Transverse colon (tissue), 4 donors: ENCODE measurements at regions not wholly inside any gene's neighbourhood (a gene's known extent, or its start where the extent isn't known, plus 50 kb on each side); places are given as distances from the start of the nearest gene placed in this dataset.

Source experiments
- DNase-seq: peaks from one replicate; pipeline ENCODE4 v3.0.0-alpha.2; 2019
- H3K27ac ChIP-seq, 4 donors: fragments of 200-600 bp; sonication (generic); 2 replicates each; pipeline ENCODE4 v1.5.1; 2016 to 2018; ENCODE audit warnings: inconsistent platforms in 4 of 4
- H3K27me3 ChIP-seq: fragments of 200-600 bp; sonication (generic); 2 replicates; pipeline ENCODE4 v1.5.1; 2017; ENCODE audit warnings: inconsistent platforms
- H3K36me3 ChIP-seq, 4 donors: fragments of 200-600 bp; sonication (generic); 2 replicates each; pipeline ENCODE4 v1.5.1; 2017 to 2019; ENCODE audit warnings: inconsistent platforms in 4 of 4
- H3K4me1 ChIP-seq, 4 donors: fragments of 200-600 bp; sonication (generic); 2 replicates each; pipeline ENCODE4 v1.5.1; 2017 to 2020; ENCODE audit warnings: inconsistent platforms in 4 of 4
- H3K4me3 ChIP-seq, 4 donors: fragments of 200-600 bp; sonication (generic); 1 replicate in 1 of 4; 2 replicates in 3 of 4; pipeline versions ENCODE4 v1.5.1 to v1.6.1; 2017 to 2019; ENCODE audit warnings: inconsistent platforms in 4 of 4
- H3K9me3 ChIP-seq, 2 donors: fragments of 200-600 bp; sonication (generic); 2 replicates each; pipeline ENCODE4 v1.5.1; 2017 to 2019; ENCODE audit warnings: inconsistent platforms in 2 of 2
- EP300 ChIP-seq: sonication (generic); formaldehyde crosslinking; IDR thresholded peaks from one replicate; pipeline ENCODE4 v1.6.1; 2017; ENCODE audit warnings: antibody characterized with exemption, low read depth
- POLR2A ChIP-seq: fragments of 450-650 bp; IDR thresholded peaks from one replicate; pipeline ENCODE4 v1.6.1; 2016; ENCODE audit warnings: antibody characterized with exemption, mild to moderate bottlenecking, moderate library complexity
- POLR2AphosphoS5 ChIP-seq, 3 donors: sonication (generic); formaldehyde crosslinking; IDR thresholded peaks; one replicate each; pipeline ENCODE4 v1.6.1; 2016; ENCODE audit warnings: antibody characterized with exemption in 3 of 3
- WGBS, 2 donors: methylation state at CpG; one replicate each; pipeline ENCODE4 v1.1.5; 2018; ENCODE audit warnings: low coverage in 1 of 2; 5-methylcytosine and 5-hydroxymethylcytosine counted together
- in situ Hi-C, 4 donors: fragments of 200-750 bp; cut with MboI; loops; one replicate each; pipeline versions ENCODE4 v1.15.0 to v1.15.1; 2017; ENCODE audit warnings: low sequenced_read_pairs in 3 of 4, low pct_ligation_motif_present in 1 of 4, low pct_unique_long_range_greater_than_20kb in 1 of 4
- intact Hi-C: fragments of 100-400 bp; cut with DNase I; formaldehyde crosslinking; loops from one replicate; pipeline ENCODE4 v1.15.1; 2023; ENCODE audit warnings: low total_unique reads
- TF ChIP-seq, protein P1 (sequence below), 5 experiments: fragments of 200-600 bp in 3 of 5; fragments of 450-650 bp in 2 of 5; sonication (generic) in 3 of 5; IDR thresholded peaks; 1 replicate in 2 of 5; 2 replicates in 3 of 5; pipeline ENCODE4 v1.5.1; 2016 to 2017; ENCODE audit warnings: antibody characterized with exemption in 5 of 5, inconsistent platforms in 3 of 5, mild to moderate bottlenecking in 2 of 5, moderate library complexity in 1 of 5

DNA sequence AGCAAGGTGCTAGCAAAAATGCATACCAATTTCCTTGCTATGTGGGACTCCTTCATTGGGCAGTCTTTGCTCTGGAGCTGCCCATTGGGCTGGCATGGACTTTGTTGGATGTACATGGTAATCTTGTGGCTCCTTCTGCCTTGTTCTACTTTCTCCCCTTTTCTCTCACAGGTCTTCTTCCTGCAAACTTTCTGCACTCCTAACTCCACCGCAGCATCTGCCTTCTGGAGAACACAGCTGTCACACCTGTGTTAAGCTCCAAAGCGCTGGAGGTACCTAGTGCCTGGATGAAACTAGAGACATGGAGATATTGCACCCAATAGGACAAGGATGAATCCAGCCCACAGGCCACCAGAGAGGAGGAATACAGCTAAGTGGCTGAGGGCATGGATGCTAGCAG, 60.7 kb upstream of the CCND2 start:
- peaks cover 5% of the 10 kb centered on the region for H3K27me3 ChIP-seq
- in situ Hi-C loops (no loop called here), intact Hi-C loops (no loop called here)
- no peak for DNase-seq
- H3K4me1 ChIP-seq = no peaks in the 10 kb centered on the region
- TF ChIP-seq EP300 (no peak), POLR2A (no peak), POLR2AphosphoS5 (IDR thresholded peaks at IDR 0.05) (no peak)
- TF ChIP-seq, protein P1, sequence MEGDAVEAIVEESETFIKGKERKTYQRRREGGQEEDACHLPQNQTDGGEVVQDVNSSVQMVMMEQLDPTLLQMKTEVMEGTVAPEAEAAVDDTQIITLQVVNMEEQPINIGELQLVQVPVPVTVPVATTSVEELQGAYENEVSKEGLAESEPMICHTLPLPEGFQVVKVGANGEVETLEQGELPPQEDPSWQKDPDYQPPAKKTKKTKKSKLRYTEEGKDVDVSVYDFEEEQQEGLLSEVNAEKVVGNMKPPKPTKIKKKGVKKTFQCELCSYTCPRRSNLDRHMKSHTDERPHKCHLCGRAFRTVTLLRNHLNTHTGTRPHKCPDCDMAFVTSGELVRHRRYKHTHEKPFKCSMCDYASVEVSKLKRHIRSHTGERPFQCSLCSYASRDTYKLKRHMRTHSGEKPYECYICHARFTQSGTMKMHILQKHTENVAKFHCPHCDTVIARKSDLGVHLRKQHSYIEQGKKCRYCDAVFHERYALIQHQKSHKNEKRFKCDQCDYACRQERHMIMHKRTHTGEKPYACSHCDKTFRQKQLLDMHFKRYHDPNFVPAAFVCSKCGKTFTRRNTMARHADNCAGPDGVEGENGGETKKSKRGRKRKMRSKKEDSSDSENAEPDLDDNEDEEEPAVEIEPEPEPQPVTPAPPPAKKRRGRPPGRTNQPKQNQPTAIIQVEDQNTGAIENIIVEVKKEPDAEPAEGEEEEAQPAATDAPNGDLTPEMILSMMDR (IDR thresholded peaks at IDR 0.05) = no peak
- no peaks in the 10 kb centered on the region for H3K9me3 ChIP-seq
- no peak overlapping the region for H3K27ac ChIP-seq
- H3K36me3 ChIP-seq = no peaks in the 10 kb centered on the region
- 92% methylated on average over 2 of the region's 2 CpGs; no CpG with 5 or more reads in 1 of the 2 donors for WGBS, 2 donors
- no peak overlapping the region for H3K4me3 ChIP-seq

DNA sequence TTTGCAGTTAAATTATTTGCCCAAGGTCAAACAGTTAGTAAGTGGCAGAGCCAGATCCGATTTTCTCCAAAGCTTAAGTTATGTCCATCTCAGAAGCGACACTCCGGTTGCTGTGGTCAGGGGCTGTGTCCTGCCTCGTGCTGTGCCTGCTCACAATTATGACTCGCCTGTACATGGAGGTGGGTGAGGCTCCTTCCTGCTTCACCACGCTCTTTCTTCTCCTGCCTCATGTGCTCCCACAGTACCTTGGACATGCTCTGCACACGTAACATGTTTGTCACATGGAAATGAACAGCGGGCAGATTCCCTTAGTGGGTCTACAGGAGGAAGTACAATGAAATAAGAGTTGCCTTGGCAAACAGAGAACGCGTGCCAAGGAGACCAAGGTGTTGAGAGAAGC, 62.2 kb upstream of the CCND2 start:
- peaks cover 5% of the 10 kb centered on the region for H3K27me3 ChIP-seq
- intact Hi-C loops = no loop called here
- no peak for DNase-seq
- TF ChIP-seq POLR2A (no peak), EP300 (no peak), POLR2AphosphoS5 (IDR thresholded peaks at IDR 0.05) (no peak)
- TF ChIP-seq, protein P1 (IDR thresholded peaks at IDR 0.05) = no peak
- no peaks in the 10 kb centered on the region for H3K9me3 ChIP-seq
- in situ Hi-C loops = no loop called here
- H3K4me1 ChIP-seq = no peaks in the 10 kb centered on the region
- no peaks in the 10 kb centered on the region for H3K36me3 ChIP-seq
- 91 to 92% methylated on average over 6 to 10 of the region's 10 CpGs for WGBS, 2 donors
- no peak overlapping the region for H3K4me3 ChIP-seq
- H3K27ac ChIP-seq = no peak overlapping the region

DNA sequence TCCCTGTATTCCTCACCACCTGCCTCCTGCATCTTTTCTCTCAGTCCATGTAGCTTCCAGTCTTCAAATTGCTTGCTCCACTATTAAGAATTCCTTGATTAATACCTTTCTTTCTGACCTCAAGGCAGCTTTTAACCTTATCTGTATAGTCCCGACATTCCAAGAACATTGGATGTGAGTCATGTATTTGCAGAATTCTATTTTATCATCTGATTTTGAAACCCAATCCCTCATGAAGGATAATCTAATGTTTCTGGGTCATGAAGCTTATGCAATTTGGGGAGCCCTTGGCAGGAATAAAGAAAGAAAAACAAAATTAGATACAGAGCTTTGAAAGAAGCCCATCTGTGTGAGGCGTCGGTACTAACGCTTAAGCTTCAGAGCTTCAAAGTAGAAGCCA, 63.4 kb upstream of the CCND2 start:
- Histone ChIP-seq H3K27me3 (peaks cover 5% of the 10 kb centered on the region), H3K27ac (no peak overlapping the region), H3K36me3 (no peaks in the 10 kb centered on the region), H3K4me1 (no peaks in the 10 kb centered on the region), H3K4me3 (no peak overlapping the region), H3K9me3 (no peaks in the 10 kb centered on the region)
- no peak for DNase-seq
- TF ChIP-seq EP300 = no peak
- no peak for TF ChIP-seq POLR2AphosphoS5 (IDR thresholded peaks at IDR 0.05)
- TF ChIP-seq POLR2A = no peak
- TF ChIP-seq, protein P1 (IDR thresholded peaks at IDR 0.05) = no peak
- in situ Hi-C loops = no loop called here
- WGBS, 2 donors = 84 to 96% methylated on average over 3 to 4 of the region's 4 CpGs
- intact Hi-C loops = no loop called here

DNA sequence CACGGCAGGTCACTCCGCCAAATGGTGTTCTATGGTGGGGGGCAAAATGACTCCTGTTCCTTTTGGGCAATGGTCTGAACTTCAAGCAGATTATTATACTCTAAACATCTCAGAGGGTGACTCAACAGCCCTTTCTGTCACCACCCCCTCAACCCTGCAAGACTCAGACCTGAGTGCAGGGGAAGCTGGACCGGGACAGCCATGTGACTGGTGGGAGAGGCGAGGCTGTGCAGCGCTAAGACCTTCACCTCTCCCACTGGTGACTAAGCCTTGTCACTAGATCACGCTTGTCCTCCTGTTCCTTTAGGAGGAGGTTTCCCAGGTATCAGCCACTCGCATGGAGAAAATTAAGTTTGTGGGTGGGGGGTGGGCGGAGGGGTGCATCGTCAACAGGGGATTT, 67.1 kb upstream of the CCND2 start:
- 33 to 82% methylated on average over 2 to 9 of the region's 9 CpGs for WGBS, 2 donors
- Histone ChIP-seq H3K4me1 (no peaks in the 10 kb centered on the region), H3K36me3 (no peaks in the 10 kb centered on the region), H3K27me3 (no peaks in the 10 kb centered on the region), H3K27ac (no peak overlapping the region), H3K9me3 (no peaks in the 10 kb centered on the region), H3K4me3 (no peak overlapping the region)
- TF ChIP-seq, protein P1 (IDR thresholded peaks at IDR 0.05) = no peak
- TF ChIP-seq POLR2A = no peak
- TF ChIP-seq EP300 = no peak
- TF ChIP-seq POLR2AphosphoS5 (IDR thresholded peaks at IDR 0.05) = no peak
- DNase-seq = no peak
- intact Hi-C loops (no loop called here), in situ Hi-C loops (no loop called here)
